ENCODE measurements at regions not wholly inside any gene's neighbourhood (a gene's known extent, or its start where the extent isn't known, plus 50 kb on each side); places are given as distances from the start of the nearest gene placed in this dataset.
A peak's percentile ranks its signal among the peaks of the same experiment; 100 is the strongest.

- WGBS, 2 experiments (ENCODE audit: insufficient coverage in 2 of 2), result 83 to 100% methylated on average over 1 to 2 of the region's 5 CpGs
- Histone ChIP-seq H3K4me3 (ENCODE audit: extremely low read depth, insufficient read depth, low read length, poor library complexity, severe bottlenecking) (no peak overlapping the region), H3K27ac (ENCODE audit: low read depth, low read length, severe bottlenecking) (no peak overlapping the region), H3K36me3 (ENCODE audit: control insufficient read depth, insufficient read depth, low read length) (no peaks in the 10 kb centered on the region), H3K9me3 (ENCODE audit: control insufficient read depth, low read length) (no peaks in the 10 kb centered on the region), H3K4me1 (ENCODE audit: control insufficient read depth, insufficient read depth, low read length, poor library complexity, severe bottlenecking) (no peaks in the 10 kb centered on the region)
These were observed 143.6 kb downstream of the COPRS start for GRCh38 chr17:31715446-31715845.

DNA sequence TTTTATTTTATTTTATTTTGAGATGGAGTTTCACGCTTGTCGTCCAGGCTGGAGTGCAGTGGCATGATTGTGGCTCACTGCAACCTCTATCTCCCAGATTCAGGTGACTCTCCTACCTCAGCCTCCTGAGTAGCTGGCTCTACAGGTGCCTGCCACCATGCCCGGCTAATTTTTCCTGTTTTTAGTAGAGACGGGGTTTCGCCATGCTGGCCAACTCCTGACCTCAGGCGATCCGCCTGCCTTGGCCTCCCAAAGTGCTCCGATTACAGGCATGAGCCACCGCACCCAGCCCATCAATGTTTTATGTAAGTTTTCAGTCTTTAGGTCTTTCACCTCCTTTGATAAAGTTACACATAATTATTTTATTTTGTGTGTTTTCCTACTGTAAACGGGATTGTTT, 154.6 kb downstream of the COPRS start:
- no peaks in the 10 kb centered on the region for H3K36me3 ChIP-seq (ENCODE audit: control insufficient read depth, insufficient read depth, low read length)
- 80 to 96% methylated on average over 4 to 5 of the region's 10 CpGs for WGBS, 2 experiments (ENCODE audit: insufficient coverage in 2 of 2)

DNA sequence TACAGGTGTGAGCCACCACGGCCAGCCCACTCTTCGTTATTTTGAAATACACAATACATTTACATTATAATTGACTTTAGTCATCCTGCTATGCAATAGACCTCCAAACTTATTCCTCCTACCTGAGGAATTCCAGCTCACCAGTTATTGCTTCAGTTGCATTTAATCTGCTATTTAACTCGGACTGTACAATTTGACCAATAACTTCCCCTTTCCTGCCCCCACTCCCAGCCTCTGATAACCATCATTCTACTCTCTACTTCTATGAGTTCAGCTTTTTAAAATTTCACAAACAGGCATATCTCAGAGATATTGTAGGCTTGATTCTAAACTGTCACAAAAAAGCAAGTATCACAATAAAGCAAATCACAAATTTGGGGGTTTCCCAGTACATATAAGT, 157.0 kb downstream of the COPRS start:
- no peak overlapping the region for H3K27ac ChIP-seq (ENCODE audit: low read depth, low read length, severe bottlenecking)
- WGBS, 2 experiments (ENCODE audit: insufficient coverage in 2 of 2), result 77 to 90% methylated on average over 3 of the region's 3 CpGs
- no peaks in the 10 kb centered on the region for H3K9me3 ChIP-seq (ENCODE audit: control insufficient read depth, low read length)
- no peaks in the 10 kb centered on the region for H3K4me1 ChIP-seq (ENCODE audit: control insufficient read depth, insufficient read depth, low read length, poor library complexity, severe bottlenecking)
- H3K36me3 ChIP-seq (ENCODE audit: control insufficient read depth, insufficient read depth, low read length), result no peaks in the 10 kb centered on the region
- no peak overlapping the region for H3K4me3 ChIP-seq (ENCODE audit: extremely low read depth, insufficient read depth, low read length, poor library complexity, severe bottlenecking)

More for the DNA sequence above, 154.6 kb downstream of the COPRS start:
- H3K4me1 ChIP-seq (ENCODE audit: control insufficient read depth, insufficient read depth, low read length, poor library complexity, severe bottlenecking), result no peaks in the 10 kb centered on the region
- H3K9me3 ChIP-seq (ENCODE audit: control insufficient read depth, low read length), result no peaks in the 10 kb centered on the region
- H3K27ac ChIP-seq (ENCODE audit: low read depth, low read length, severe bottlenecking), result no peak overlapping the region
- no peak overlapping the region for H3K4me3 ChIP-seq (ENCODE audit: extremely low read depth, insufficient read depth, low read length, poor library complexity, severe bottlenecking)

- Histone ChIP-seq H3K27ac (ENCODE audit: low read depth, low read length, severe bottlenecking) (no peak overlapping the region), H3K4me1 (ENCODE audit: control insufficient read depth, insufficient read depth, low read length, poor library complexity, severe bottlenecking) (peaks cover 4% of the 10 kb centered on the region), H3K9me3 (ENCODE audit: control insufficient read depth, low read length) (no peaks in the 10 kb centered on the region), H3K36me3 (ENCODE audit: control insufficient read depth, insufficient read depth, low read length) (no peaks in the 10 kb centered on the region), H3K4me3 (ENCODE audit: extremely low read depth, insufficient read depth, low read length, poor library complexity, severe bottlenecking) (no peak overlapping the region)
- WGBS, 2 experiments (ENCODE audit: insufficient coverage in 2 of 2), result no CpG with 5 or more reads among the region's 1 CpG
These were observed 158.1 kb downstream of the COPRS start for GRCh38 chr17:31700973-31701372.

GRCh38 chr17:31699886-31700285, 159.2 kb downstream of the COPRS start:
- Histone ChIP-seq H3K27ac (ENCODE audit: low read depth, low read length, severe bottlenecking) (no peak overlapping the region), H3K4me3 (ENCODE audit: extremely low read depth, insufficient read depth, low read length, poor library complexity, severe bottlenecking) (no peak overlapping the region), H3K9me3 (ENCODE audit: control insufficient read depth, low read length) (no peaks in the 10 kb centered on the region), H3K36me3 (ENCODE audit: control insufficient read depth, insufficient read depth, low read length) (no peaks in the 10 kb centered on the region), H3K4me1 (ENCODE audit: control insufficient read depth, insufficient read depth, low read length, poor library complexity, severe bottlenecking) (peaks cover 8% of the 10 kb centered on the region)
- WGBS, 2 experiments (ENCODE audit: insufficient coverage in 2 of 2), result 75 to 100% methylated on average over 1 of the region's 4 CpGs

GRCh38 chr17:31699281-31699680, 159.8 kb downstream of the COPRS start:
- Histone ChIP-seq H3K4me1 (ENCODE audit: control insufficient read depth, insufficient read depth, low read length, poor library complexity, severe bottlenecking) (peaks cover 8% of the 10 kb centered on the region), H3K9me3 (ENCODE audit: control insufficient read depth, low read length) (no peaks in the 10 kb centered on the region), H3K36me3 (ENCODE audit: control insufficient read depth, insufficient read depth, low read length) (no peaks in the 10 kb centered on the region), H3K27ac (ENCODE audit: low read depth, low read length, severe bottlenecking) (no peak overlapping the region), H3K4me3 (ENCODE audit: extremely low read depth, insufficient read depth, low read length, poor library complexity, severe bottlenecking) (no peak overlapping the region)
- WGBS, 2 experiments (ENCODE audit: insufficient coverage in 2 of 2), result 100% methylated on average over 1 of the region's 3 CpGs; no CpG with 5 or more reads in 1 of the 2 experiments

GRCh38 chr17:31698751-31699150, 160.3 kb downstream of the COPRS start:
- Histone ChIP-seq H3K36me3 (ENCODE audit: control insufficient read depth, insufficient read depth, low read length) (no peaks in the 10 kb centered on the region), H3K4me3 (ENCODE audit: extremely low read depth, insufficient read depth, low read length, poor library complexity, severe bottlenecking) (no peak overlapping the region), H3K9me3 (ENCODE audit: control insufficient read depth, low read length) (no peaks in the 10 kb centered on the region), H3K27ac (ENCODE audit: low read depth, low read length, severe bottlenecking) (no peak overlapping the region), H3K4me1 (ENCODE audit: control insufficient read depth, insufficient read depth, low read length, poor library complexity, severe bottlenecking) (peaks cover 8% of the 10 kb centered on the region)
- 90 to 100% methylated on average over 1 to 6 of the region's 7 CpGs for WGBS, 2 experiments (ENCODE audit: insufficient coverage in 2 of 2)

GRCh38 chr17:31697838-31698237, 161.2 kb downstream of the COPRS start:
- Histone ChIP-seq H3K9me3 (ENCODE audit: control insufficient read depth, low read length) (no peaks in the 10 kb centered on the region), H3K4me3 (ENCODE audit: extremely low read depth, insufficient read depth, low read length, poor library complexity, severe bottlenecking) (no peak overlapping the region), H3K36me3 (ENCODE audit: control insufficient read depth, insufficient read depth, low read length) (no peaks in the 10 kb centered on the region), H3K27ac (ENCODE audit: low read depth, low read length, severe bottlenecking) (peak overlapping the region; percentile 30), H3K4me1 (ENCODE audit: control insufficient read depth, insufficient read depth, low read length, poor library complexity, severe bottlenecking) (peaks cover 8% of the 10 kb centered on the region)
- 85 to 93% methylated on average over 5 to 8 of the region's 9 CpGs for WGBS, 2 experiments (ENCODE audit: insufficient coverage in 2 of 2)

DNA sequence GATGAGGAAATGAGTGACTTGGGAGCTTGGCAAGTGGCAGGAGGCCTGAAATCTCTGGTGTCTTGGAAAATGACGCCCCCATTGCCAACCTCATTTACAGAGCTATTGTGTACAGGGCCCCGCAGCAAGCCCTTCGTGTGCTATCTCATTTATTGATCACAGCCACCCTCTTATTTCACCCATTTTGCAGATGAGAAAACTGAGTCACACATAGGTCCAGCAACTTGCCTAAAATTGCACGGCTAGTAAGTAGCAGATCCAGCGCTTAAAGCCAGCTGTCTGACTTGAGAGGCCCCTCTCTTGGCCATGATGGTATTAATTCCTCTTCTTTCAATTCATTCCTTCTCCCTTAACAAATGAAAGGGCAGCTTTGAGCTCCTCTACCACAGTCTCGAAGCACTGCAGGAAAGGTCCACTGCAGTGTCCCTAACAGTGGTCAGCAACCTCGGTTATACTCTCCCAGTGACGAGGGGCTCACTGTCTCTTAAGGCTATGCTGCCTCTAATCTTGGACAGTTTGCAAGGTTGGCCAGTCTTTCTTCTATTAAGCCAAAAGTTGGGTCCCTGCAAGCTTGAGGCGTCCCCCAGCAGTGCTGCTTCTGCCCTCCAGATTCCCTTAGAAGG, 162.2 kb downstream of the COPRS start:
- H3K27ac ChIP-seq (ENCODE audit: low read depth, low read length, severe bottlenecking), result peak overlapping the region; percentile 92
- H3K36me3 ChIP-seq (ENCODE audit: control insufficient read depth, insufficient read depth, low read length), result no peaks in the 10 kb centered on the region
- no peak overlapping the region for H3K4me3 ChIP-seq (ENCODE audit: extremely low read depth, insufficient read depth, low read length, poor library complexity, severe bottlenecking)
- H3K4me1 ChIP-seq (ENCODE audit: control insufficient read depth, insufficient read depth, low read length, poor library complexity, severe bottlenecking), result peaks cover 8% of the 10 kb centered on the region
- WGBS, 2 experiments (ENCODE audit: insufficient coverage in 2 of 2), result 90 to 93% methylated on average over 8 to 9 of the region's 9 CpGs
- H3K9me3 ChIP-seq (ENCODE audit: control insufficient read depth, low read length), result no peaks in the 10 kb centered on the region

DNA sequence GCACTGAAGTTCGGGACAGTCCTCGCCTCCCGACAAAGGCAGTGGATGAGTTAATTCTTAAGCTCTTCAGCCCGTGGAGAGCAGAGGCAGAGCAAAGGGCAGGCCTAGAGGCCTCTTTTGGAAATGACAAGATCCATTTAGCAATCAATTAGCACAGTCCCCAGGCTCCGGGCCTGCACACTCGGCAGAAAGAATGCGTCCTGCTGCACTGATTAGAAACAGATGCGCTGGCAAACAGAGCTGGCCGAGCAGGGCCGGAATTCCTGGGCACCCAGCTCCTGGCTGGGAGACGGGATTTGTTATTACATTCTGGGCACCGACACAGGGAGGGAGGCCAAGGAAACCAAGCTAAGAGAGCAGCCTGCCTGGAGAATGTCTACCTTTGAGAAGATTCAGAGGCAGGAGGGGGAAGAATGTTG, 162.9 kb downstream of the COPRS start:
- Histone ChIP-seq H3K36me3 (ENCODE audit: control insufficient read depth, insufficient read depth, low read length) (no peaks in the 10 kb centered on the region), H3K4me1 (ENCODE audit: control insufficient read depth, insufficient read depth, low read length, poor library complexity, severe bottlenecking) (peaks cover 8% of the 10 kb centered on the region), H3K4me3 (ENCODE audit: extremely low read depth, insufficient read depth, low read length, poor library complexity, severe bottlenecking) (no peak overlapping the region), H3K27ac (ENCODE audit: low read depth, low read length, severe bottlenecking) (peak overlapping the region; percentile 92), H3K9me3 (ENCODE audit: control insufficient read depth, low read length) (no peaks in the 10 kb centered on the region)
- WGBS, 2 experiments (ENCODE audit: insufficient coverage in 2 of 2), result 26 to 41% methylated on average over 12 of the region's 12 CpGs

DNA sequence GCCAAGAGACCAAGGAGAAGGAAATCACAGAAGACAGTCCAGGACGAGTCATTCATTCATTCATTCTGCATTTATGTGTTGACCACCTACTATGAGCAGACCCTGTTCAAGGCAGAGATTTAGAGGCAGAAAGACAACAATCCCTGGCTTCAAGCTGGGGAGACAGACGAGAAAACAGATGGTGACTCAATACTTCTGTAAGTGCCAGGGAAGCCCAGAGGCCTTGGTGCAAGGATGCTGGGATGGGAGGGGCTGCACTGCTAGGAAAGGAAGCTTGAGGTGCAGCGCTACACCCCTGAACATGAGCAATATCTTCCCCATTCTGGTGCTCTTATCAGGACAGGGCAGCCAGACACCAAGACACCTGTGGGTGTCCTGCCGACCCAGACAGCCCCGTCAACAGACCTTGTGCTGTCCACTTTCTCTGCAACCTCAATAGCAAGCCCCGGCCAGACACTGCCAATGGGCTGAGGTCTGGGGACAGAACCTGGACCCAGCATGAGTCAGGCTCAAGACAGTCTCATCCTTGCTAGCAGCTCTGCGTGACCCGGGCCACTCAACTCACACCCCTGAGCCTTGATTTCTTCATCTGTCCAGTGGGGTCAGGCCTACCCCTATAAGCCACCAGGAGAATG, 163.5 kb downstream of the COPRS start:
- Histone ChIP-seq H3K4me3 (ENCODE audit: extremely low read depth, insufficient read depth, low read length, poor library complexity, severe bottlenecking) (no peak overlapping the region), H3K36me3 (ENCODE audit: control insufficient read depth, insufficient read depth, low read length) (no peaks in the 10 kb centered on the region), H3K9me3 (ENCODE audit: control insufficient read depth, low read length) (no peaks in the 10 kb centered on the region), H3K4me1 (ENCODE audit: control insufficient read depth, insufficient read depth, low read length, poor library complexity, severe bottlenecking) (peaks cover 8% of the 10 kb centered on the region), H3K27ac (ENCODE audit: low read depth, low read length, severe bottlenecking) (peak overlapping the region; percentile 92)
- 89 to 91% methylated on average over 7 to 8 of the region's 8 CpGs for WGBS, 2 experiments (ENCODE audit: insufficient coverage in 2 of 2)

Data from mesodermal cell (in vitro differentiated cells).